NCI-H748 (cell line): ENCODE measurements at regions not wholly inside any gene's neighbourhood (a gene's known extent, or its start where the extent isn't known, plus 50 kb on each side); places are given as distances from the start of the nearest gene placed in this dataset.

Experiments
- DNase-seq: peaks from one replicate; lab custom pipeline; 2025; ENCODE audit not compliant: unreplicated experiment; lab: John Stamatoyannopoulos, UW

DNA sequence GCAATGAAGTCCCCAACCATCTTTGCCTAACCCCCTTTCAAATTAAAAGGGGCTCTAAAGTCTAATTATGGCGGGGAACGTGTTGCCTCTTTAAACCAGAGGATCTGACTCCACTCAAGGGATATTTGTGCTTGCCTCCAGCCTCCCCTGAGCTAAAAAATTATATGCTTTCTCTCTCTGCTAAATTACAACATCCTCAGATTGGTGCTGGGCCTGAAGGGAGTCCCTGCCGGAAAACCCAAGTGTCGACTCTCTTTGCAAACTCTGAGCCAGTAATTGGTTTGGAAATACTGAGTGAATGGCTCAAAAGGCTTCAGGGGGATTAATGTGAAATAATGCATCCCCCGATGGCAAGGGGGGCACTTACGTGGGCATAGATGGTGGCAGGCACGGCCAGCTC is 208.5 kb upstream of the TNRC6C start:
- DNase-seq: no peak

GRCh38 chr17:77750427-77751043 is 208.0 kb upstream of the TNRC6C start:
- no peak for DNase-seq

DNA sequence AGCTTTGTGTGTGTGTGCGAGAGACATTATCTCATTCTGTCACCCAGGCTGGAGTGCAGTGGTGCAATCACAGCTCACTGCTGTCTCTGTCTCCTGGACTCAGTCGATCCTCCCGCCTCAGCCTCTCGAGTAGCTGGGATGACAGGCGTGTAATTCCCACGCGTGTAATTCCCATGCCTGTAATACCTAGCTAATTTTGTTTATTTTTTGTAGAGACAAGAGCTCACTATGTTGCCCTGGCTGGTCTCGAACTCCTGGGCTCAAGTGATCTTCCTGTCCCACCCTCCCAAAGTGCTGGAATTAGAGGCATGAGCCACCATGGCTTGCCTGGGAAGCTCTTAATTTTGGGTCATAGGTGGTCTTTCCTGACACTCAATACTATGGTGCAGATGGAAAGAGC is 205.3 kb upstream of the TNRC6C start:
- DNase-seq: no peak

DNA sequence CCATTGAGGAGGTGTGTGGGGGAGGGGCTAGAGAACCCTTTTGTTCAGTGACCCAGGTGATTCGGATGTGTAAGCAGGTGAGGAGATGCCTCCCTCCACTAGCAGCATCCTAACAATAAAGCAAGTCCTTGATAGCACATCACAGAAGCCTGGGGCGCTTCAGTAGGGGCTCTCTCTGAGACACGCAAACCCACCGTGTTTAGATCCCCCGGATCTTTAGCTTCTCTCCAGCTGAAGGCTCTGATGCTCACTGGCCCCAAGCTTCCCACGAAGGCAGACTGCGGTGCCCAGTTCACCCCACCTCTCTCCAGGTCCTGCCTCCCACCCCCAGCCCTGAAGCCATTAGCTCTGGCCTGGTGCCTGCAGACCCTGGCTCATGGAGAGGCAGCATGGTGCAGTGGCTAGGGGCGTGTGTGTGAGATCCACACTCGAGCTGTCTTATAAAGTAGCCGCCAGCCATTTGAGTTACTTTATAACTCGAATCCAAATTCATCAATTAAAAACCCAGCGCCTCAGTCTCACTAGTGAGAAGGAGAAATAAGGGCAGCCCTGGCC is 204.7 kb upstream of the TNRC6C start:
- no peak for DNase-seq

- no peak for DNase-seq
Observed at GRCh38 chr17:77754956-77755355, 203.5 kb upstream of the TNRC6C start.

DNA sequence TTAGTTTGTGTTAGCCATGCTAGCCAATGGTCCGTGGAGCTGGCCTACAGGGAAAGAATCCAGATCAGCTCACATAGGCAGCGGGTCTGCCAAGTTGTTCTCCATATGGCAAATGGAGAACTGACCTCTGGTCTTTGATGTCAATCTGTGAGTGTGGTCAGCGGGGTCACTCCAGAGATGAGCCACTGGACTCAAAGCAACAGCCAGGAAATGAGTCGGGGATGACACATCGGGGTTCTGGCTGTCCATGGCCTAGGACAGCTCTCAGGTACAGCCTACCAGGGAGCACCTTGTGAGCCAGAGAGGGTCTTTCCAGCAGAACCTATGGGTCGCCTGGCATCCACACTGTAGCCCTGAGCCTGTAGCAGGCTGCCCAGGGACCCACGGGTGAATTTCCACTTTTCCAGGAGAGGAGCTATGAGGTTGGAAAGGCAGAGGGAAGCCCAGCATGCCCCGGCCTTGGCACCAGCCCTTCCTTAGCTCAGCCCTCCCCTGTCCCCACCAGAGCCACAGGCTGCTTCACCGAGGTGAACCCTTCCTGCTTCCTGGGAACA is 203.0 kb upstream of the TNRC6C start:
- DNase-seq: no peak

GRCh38 chr17:77756028-77756427 is 202.5 kb upstream of the TNRC6C start:
- DNase-seq: no peak

DNA sequence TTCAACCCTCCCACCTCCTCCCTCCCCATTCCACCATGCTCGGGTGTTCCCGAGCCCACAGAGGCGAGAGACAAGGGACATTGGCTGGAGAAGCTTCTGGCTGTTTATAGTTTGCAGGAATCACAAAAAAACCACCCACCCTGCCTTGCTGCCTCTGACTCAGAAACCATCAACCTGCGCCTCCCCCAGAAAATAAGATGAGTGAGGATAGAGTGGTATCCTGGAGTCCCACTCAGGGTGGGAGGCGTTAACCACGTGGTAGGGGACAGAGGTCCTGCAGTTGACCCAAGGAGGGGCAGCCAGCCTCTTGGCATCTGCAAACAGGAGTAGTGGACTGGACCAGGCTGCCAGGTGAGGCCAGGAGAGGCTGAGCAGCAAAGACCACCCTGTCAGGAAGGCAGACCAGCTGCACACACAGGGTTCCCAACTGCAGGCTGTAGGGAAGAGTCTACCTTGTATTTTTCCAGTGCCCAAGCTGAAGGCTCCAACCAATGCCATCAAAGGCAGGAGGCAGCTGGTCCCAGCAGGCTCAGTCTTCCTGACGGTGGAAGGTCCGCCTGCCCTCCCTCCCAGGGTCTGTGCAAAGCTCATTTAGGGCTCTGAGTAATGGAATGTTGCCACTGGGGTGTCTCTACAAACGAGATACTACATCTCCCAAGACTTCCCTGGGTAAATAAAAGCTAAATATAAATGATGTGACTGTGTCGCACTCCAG is 201.5 kb upstream of the TNRC6C start:
- DNase-seq: no peak

GRCh38 chr17:77757561-77757898 is 201.0 kb upstream of the TNRC6C start:
- no peak for DNase-seq

DNA sequence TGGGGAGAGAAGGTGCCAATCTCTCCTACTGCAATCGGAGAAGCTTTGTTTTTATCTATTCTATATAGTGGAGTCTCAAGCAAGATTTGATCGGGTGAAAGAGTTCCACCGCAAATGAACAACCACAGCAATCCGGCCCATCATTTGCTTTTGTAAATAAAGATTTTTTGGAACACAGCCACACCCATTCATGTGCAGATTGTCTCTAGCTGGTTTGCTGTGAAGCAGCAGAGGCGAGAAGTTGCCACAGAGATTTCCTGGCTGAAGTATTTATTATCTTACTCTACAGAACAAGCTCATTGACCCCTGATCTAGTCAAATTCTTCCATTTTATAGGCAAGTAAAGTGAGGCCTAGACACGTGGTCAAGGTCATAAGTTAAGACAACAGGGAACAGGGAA is 195.5 kb upstream of the TNRC6C start:
- DNase-seq: peak; percentile 13

- no peak for DNase-seq
Observed at GRCh38 chr17:77763575-77763974, 194.9 kb upstream of the TNRC6C start.

GRCh38 chr17:77765292-77765691 is 193.2 kb upstream of the TNRC6C start:
- DNase-seq: no peak

- DNase-seq: no peak
Observed at GRCh38 chr17:77767148-77767547, 191.4 kb upstream of the TNRC6C start.

DNA sequence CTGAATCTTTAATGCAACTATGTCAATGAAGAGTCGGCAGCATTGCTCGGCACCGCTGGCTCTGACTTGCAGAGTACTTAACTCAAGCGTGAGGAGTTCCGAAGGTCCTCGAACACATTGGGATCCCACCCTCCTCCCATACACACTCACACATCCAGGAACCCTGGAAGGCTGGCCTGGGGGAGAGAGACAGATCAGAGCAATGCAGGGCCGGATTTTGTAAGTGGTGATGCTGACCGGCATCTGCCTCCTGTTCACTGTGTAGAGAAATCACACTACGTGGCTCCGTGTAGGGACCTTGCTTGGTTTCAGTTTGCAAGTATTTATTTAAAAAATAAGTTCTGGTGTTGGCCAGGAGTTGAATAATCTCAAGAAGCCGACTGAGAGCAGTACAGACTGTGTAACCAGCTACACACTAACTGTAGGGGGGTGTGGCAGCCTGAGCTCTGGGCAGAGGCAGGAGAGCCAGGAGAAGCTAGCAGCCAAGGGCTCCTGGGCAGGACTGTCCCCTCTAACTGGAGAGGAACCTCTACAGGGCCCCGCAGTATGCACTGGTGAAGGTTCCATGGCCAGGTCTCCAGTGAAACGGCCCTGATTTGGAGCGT is 190.2 kb upstream of the TNRC6C start:
- DNase-seq: no peak

- peak; percentile 42 for DNase-seq
Observed at GRCh38 chr17:77769215-77769614, 189.3 kb upstream of the TNRC6C start.

DNA sequence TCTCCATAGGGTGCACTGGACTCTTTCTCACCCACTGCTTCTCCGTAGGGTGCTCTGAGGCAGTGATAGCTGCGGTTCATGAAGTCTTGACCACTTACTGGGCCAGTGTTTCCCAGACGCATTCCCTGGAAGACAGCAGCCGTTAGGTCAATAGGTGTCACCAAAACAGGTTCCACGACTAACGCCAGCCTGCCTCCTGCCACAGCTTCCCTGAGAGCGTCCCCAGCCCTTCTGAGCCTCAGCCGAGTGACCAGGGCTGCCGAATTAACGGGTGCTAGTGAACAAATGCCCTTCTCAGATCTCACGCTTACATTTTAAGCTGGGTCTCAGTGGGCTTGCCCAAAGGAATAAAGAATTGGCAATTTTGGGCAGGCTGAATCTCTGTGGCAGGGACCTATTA is 188.7 kb upstream of the TNRC6C start:
- no peak for DNase-seq

DNA sequence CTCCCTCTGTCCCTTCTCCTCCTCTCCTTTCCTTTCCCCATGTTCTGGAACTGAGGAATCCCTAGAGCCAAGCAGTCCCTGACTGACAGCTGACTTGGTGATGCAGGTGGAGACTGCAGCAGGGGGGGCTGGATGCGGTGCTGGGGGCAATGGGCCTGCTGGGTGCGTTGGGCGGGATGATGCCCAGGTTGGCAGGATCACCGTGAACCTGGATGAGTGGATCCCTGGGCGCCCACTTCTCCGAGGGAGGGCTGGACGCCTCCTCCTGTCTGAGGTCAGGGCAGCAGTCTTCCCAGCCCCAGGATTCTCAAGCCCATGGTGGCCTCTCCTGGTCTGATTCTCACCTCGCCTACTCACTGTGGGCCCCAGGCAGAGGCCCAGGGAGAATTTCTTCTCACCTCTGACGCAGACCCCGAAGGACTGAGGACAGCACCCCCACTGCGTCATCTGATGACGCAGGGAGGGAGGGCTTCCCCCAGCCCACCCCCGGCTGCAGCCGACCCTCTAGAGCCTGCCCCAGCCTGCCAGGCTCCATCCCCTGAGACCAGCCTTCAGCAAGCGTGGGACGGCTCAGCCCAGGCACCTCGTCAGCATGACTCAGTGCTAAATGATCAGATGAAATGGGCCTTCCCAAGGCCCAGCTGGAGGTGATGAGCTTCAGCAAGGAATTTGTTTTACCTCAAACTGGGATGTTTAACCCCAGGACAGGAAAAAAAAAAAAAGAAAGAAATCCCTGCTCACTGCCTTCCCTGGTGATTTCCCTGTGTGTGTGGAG is 188.0 kb upstream of the TNRC6C start:
- no peak for DNase-seq

DNA sequence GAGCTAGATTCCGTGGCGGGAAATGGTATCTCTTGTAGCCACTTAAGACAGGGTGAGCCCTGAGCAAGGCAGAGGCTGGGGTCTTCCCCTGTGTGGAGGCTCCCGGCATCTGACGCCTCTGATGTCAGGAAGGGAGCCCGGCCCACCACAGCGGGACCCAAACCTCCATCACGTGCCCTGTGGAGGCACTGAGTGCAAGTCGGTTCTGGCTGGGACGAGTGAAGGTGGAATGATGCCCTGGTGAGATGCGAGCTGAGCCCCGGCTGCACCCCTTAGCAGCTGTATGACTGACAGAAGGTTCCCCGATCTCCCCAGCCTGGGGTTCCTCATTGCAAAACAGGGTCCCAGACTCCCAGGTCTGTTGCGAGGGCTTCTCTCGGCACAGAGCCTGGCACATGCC is 187.4 kb upstream of the TNRC6C start:
- DNase-seq: no peak

- DNase-seq: no peak
Observed at GRCh38 chr17:77771587-77771986, 186.9 kb upstream of the TNRC6C start.

DNA sequence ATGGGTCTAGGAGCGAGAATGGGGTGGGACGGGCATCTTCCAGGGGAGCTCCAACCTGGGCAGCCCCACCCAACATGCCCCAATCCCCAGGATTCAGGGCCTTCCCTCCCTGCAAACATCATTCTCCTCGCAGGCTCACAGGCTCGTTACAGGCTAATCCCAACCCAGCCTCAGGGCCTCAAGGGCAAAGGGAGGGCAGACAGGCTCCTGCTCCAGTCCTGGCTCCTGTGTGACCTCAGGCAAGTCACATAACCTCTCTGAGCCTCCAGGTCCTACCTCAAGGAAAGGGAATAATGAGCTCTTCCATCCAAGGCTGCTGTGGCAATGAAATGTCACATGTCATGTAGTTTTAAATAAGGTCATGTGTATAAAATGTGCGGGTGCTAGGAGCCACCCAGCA is 186.5 kb upstream of the TNRC6C start:
- DNase-seq: no peak

GRCh38 chr17:77772461-77772897 is 186.0 kb upstream of the TNRC6C start:
- peak; percentile 59 for DNase-seq
